Panc1 (cell line): ENCODE measurements at regions not wholly inside any gene's neighbourhood (a gene's known extent, or its start where the extent isn't known, plus 50 kb on each side); places are given as distances from the start of the nearest gene placed in this dataset.

Experiments
- CTCF ChIP-seq: fragments of 450-650 bp; IDR thresholded peaks from 2 replicates; pipeline ENCODE4 v1.5.1; 2017; ENCODE audit warnings: mild to moderate bottlenecking
- REST ChIP-seq, 2 experiments: IDR thresholded peaks; 2 replicates each; pipeline ENCODE4 v1.6.1; 2011 to 2012; ENCODE audit warnings: low read depth in 2 of 2, control low read depth in 1 of 2, low read length in 1 of 2, mild to moderate bottlenecking in 1 of 2, moderate library complexity in 1 of 2; ENCODE audit not compliant: insufficient read depth in 1 of 2
- SIN3A ChIP-seq: IDR thresholded peaks from 2 replicates; pipeline ENCODE4 v1.6.1; 2012; ENCODE audit warnings: low read depth, mild to moderate bottlenecking, low read length, moderate library complexity, borderline replicate concordance; ENCODE audit not compliant: insufficient read depth
- TCF7L2 ChIP-seq: IDR thresholded peaks from 2 replicates; pipeline ENCODE4 v1.6.1; 2011; ENCODE audit warnings: mild to moderate bottlenecking, low read depth, low read length, inconsistent platforms

GRCh38 chr14:56026506-56026905 is 91.7 kb upstream of the PELI2 start:
- no peak for TF ChIP-seq CTCF
- TF ChIP-seq REST (IDR thresholded peaks at IDR 0.05; ENCODE audit: insufficient read depth in 1 of 2, low read depth in 2 of 2, low read length in 1 of 2), result no peak
- no peak for TF ChIP-seq TCF7L2
- TF ChIP-seq SIN3A, result no peak
